PC-9 (cell line): ENCODE measurements at regions not wholly inside any gene's neighbourhood (a gene's known extent, or its start where the extent isn't known, plus 50 kb on each side); places are given as distances from the start of the nearest gene placed in this dataset.

Source experiments
- BruUV-seq: library from RNA; stranded (reverse); fragments of 400-500 nt; replicated peaks from 2 replicates; lab custom pipeline; 2021; lab: Mats Ljungman, UMichigan
- CTCF ChIA-PET: fragments of 300-600 bp; sonication (Branson Sonifier 250); formaldehyde crosslinking; loops from one replicate; lab custom pipeline; 2022; ENCODE audit warnings: antibody characterized with exemption; lab: Charles Lee
- POLR2A ChIA-PET: fragments of 300-600 bp; sonication (Branson Sonifier 250); formaldehyde crosslinking; loops from one replicate; lab custom pipeline; 2022; ENCODE audit warnings: antibody characterized with exemption; ENCODE audit not compliant: unreplicated experiment; lab: Charles Lee
- DNase-seq, 2 experiments: peaks; one replicate each; pipeline versions ENCODE4 v3.0.0 to v3.0.0-alpha.2; 2015 to 2022; ENCODE audit warnings: mixed read lengths in 1 of 2
- H2AFZ ChIP-seq: fragments of 200-600 bp; sonication (generic); 2 replicates; pipeline ENCODE4 v1.8.1; 2017; ENCODE audit warnings: antibody characterized with exemption
- H3F3A ChIP-seq: fragments of 200-600 bp; sonication (generic); 2 replicates; pipeline ENCODE4 v1.8.1; 2017; ENCODE audit warnings: antibody characterized with exemption, mild to moderate bottlenecking, low read depth; ENCODE audit not compliant: insufficient read depth
- H3K27ac ChIP-seq: fragments of 200-600 bp; sonication (generic); 2 replicates; pipeline ENCODE4 v1.6.1; 2016; ENCODE audit warnings: mixed run types
- H3K27me3 ChIP-seq: fragments of 200-600 bp; sonication (generic); 2 replicates; pipeline ENCODE4 v1.6.1; 2016; ENCODE audit warnings: low read depth, mixed run types; ENCODE audit not compliant: insufficient read depth
- H3K36me3 ChIP-seq: fragments of 200-600 bp; sonication (generic); 2 replicates; pipeline ENCODE4 v1.6.1; 2016; ENCODE audit warnings: low read depth, mixed run types
- H3K4me1 ChIP-seq: fragments of 200-600 bp; sonication (generic); replicated peaks from 2 replicates; pipeline ENCODE4 v1.6.1; 2016; ENCODE audit warnings: mixed run types; ENCODE audit not compliant: insufficient read depth
- H3K4me2 ChIP-seq: fragments of 200-600 bp; sonication (generic); 2 replicates; pipeline ENCODE4 v1.6.1; 2017; ENCODE audit warnings: mixed run types
- H3K4me3 ChIP-seq: fragments of 200-600 bp; sonication (generic); 2 replicates; pipeline ENCODE4 v1.6.1; 2016; ENCODE audit warnings: mixed run types
- H3K79me2 ChIP-seq: fragments of 200-600 bp; sonication (generic); 2 replicates; pipeline ENCODE4 v1.6.1; 2017; ENCODE audit warnings: low read depth, mixed run types
- H3K9me2 ChIP-seq: fragments of 200-600 bp; sonication (generic); 2 replicates; pipeline ENCODE4 v1.8.1; 2017; ENCODE audit warnings: mild to moderate bottlenecking; ENCODE audit not compliant: insufficient read depth
- H3K9me3 ChIP-seq: fragments of 200-600 bp; sonication (generic); 2 replicates; pipeline ENCODE4 v1.8.1; 2016; ENCODE audit warnings: low read depth; ENCODE audit not compliant: insufficient read depth
- H4K20me1 ChIP-seq: fragments of 200-600 bp; sonication (generic); 2 replicates; pipeline ENCODE4 v1.8.1; 2017; ENCODE audit not compliant: insufficient read depth
- CTCF ChIP-seq: fragments of 200-600 bp; sonication (generic); conservative IDR thresholded peaks from 2 replicates; pipeline ENCODE4 v1.6.1; 2017; ENCODE audit warnings: mixed run types, antibody characterized with exemption, mild to moderate bottlenecking, moderate library complexity
- EZH2 ChIP-seq: fragments of 200-600 bp; sonication (generic); IDR thresholded peaks from 2 replicates; pipeline ENCODE4 v1.8.0; 2017; ENCODE audit warnings: antibody characterized with exemption, low read depth
- intact Hi-C: fragments of 100-400 bp; cut with micrococcal nuclease; formaldehyde crosslinking; loops from one replicate; pipeline ENCODE4 v1.10.0; 2022; ENCODE audit not compliant: unreplicated experiment

DNA sequence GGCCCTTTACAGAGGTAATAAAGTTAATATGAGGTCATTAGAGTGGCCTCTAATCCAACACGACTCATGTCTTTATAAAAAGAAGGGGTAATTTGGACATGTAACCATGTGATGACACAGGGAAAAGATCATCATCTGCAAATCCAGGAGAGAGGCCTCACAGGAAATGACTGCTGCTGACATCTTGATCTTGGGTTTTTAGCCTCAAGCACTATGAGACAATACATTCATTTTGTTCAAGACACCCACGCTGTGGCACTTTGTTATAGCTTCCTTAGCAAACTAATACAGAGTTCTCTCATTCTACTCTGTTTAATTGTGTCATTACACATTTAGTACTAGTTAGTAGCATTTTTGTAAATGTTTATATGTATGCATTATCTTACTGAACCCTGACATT lies 64.0 kb upstream of the RUNX1 start:
- no peaks in the 10 kb centered on the region for H3K27me3 ChIP-seq
- no peaks in the 10 kb centered on the region for H3K9me3 ChIP-seq
- no peak for TF ChIP-seq EZH2
- TF ChIP-seq CTCF: no peak
- no peak overlapping the region for H3K4me2 ChIP-seq
- H3K4me1 ChIP-seq: peaks cover 8% of the 10 kb centered on the region; the same call in 1 of the 2 replicates
- CTCF ChIA-PET: no interaction called here
- no peak overlapping the region for H3K4me3 ChIP-seq
- H3K9me2 ChIP-seq: no peaks in the 10 kb centered on the region
- intact Hi-C loops: no loop called here
- no peaks in the 10 kb centered on the region for H3K79me2 ChIP-seq
- H3K36me3 ChIP-seq: no peaks in the 10 kb centered on the region
- H4K20me1 ChIP-seq: no peaks in the 10 kb centered on the region
- BruUV-seq: no TSS peak
- no peak overlapping the region for H3K27ac ChIP-seq
- H2AFZ ChIP-seq: no peak overlapping the region
- POLR2A ChIA-PET: no interaction called here
- no peaks in the 10 kb centered on the region for H3F3A ChIP-seq
- DNase-seq: no peak

- DNase-seq: peak; percentile 5 to 35
- H3K4me1 ChIP-seq: peaks cover 8% of the 10 kb centered on the region; the same call in 1 of the 2 replicates
- no peaks in the 10 kb centered on the region for H4K20me1 ChIP-seq
- no peaks in the 10 kb centered on the region for H3K9me3 ChIP-seq
- H3K36me3 ChIP-seq: no peaks in the 10 kb centered on the region
- no peaks in the 10 kb centered on the region for H3K9me2 ChIP-seq
- TF ChIP-seq EZH2 (no peak), CTCF (no peak)
- H3K27me3 ChIP-seq: no peaks in the 10 kb centered on the region
- CTCF ChIA-PET: interaction anchor here (0.6 kb wide), 1 partner anchor 12 kb away, joined by 3 read pairs; no protein-coding TSS in a partner anchor
- POLR2A ChIA-PET: interaction anchor here (0.6 kb wide), 1 partner anchor 24 kb away, joined by 4 read pairs; no protein-coding TSS in a partner anchor
- no peak overlapping the region for H3K27ac ChIP-seq
- H3K4me3 ChIP-seq: no peak overlapping the region
- no peaks in the 10 kb centered on the region for H3F3A ChIP-seq
- no peaks in the 10 kb centered on the region for H3K79me2 ChIP-seq
- no peak overlapping the region for H2AFZ ChIP-seq
- H3K4me2 ChIP-seq: no peak overlapping the region
- intact Hi-C loops: no loop called here
- BruUV-seq: no TSS peak
Measured at GRCh38 chr21:35111321-35111930, 62.3 kb upstream of the RUNX1 start.

- H3K9me3 ChIP-seq: no peaks in the 10 kb centered on the region
- TF ChIP-seq CTCF: no peak
- no peak for TF ChIP-seq EZH2
- BruUV-seq: no TSS peak
- H3K4me2 ChIP-seq: no peak overlapping the region
- no peaks in the 10 kb centered on the region for H3K36me3 ChIP-seq
- no peak overlapping the region for H3K27ac ChIP-seq
- no peaks in the 10 kb centered on the region for H3F3A ChIP-seq
- no peaks in the 10 kb centered on the region for H4K20me1 ChIP-seq
- peaks cover 8% of the 10 kb centered on the region; the same call in 1 of the 2 replicates for H3K4me1 ChIP-seq
- no peaks in the 10 kb centered on the region for H3K79me2 ChIP-seq
- CTCF ChIA-PET: no interaction called here
- no peaks in the 10 kb centered on the region for H3K27me3 ChIP-seq
- no peak for DNase-seq
- no peak overlapping the region for H3K4me3 ChIP-seq
- H2AFZ ChIP-seq: no peak overlapping the region
- no peaks in the 10 kb centered on the region for H3K9me2 ChIP-seq
- POLR2A ChIA-PET: no interaction called here
- intact Hi-C loops: no loop called here
Measured at GRCh38 chr21:35108887-35109286, 59.8 kb upstream of the RUNX1 start.
